PFSK-1 (cell line): ENCODE measurements at regions not wholly inside any gene's neighbourhood (a gene's known extent, or its start where the extent isn't known, plus 50 kb on each side); places are given as distances from the start of the nearest gene placed in this dataset.

ENCODE experiments used
- POLR2AphosphoS5 ChIP-seq: IDR thresholded peaks from 2 replicates; pipeline ENCODE4 v1.6.1; 2012; ENCODE audit warnings: low read depth, mild to moderate bottlenecking, control low read depth, low read length, moderate library complexity
- REST ChIP-seq, 2 experiments: IDR thresholded peaks; 2 replicates each; pipeline versions ENCODE4 v1.6.1 to v1.8.0; 2011 to 2012; ENCODE audit warnings: low read depth in 2 of 2, low read length in 2 of 2, control low read depth in 1 of 2, inconsistent platforms in 1 of 2, mild to moderate bottlenecking in 1 of 2, moderate library complexity in 1 of 2; ENCODE audit not compliant: insufficient read depth in 1 of 2
- TAF1 ChIP-seq: IDR thresholded peaks from 2 replicates; pipeline ENCODE4 v1.6.1; 2012; ENCODE audit warnings: low read length, control low read depth, borderline replicate concordance; ENCODE audit not compliant: insufficient read depth

- no peak for TF ChIP-seq TAF1
- no peak for TF ChIP-seq POLR2AphosphoS5
- no peak for TF ChIP-seq REST (IDR thresholded peaks at IDR 0.05; ENCODE audit: insufficient read depth in 1 of 2, low read depth in 2 of 2, low read length in 2 of 2)
Measured at GRCh38 chr4:66475596-66475995, 805.3 kb upstream of the EPHA5 start.
